ENCODE measurements at regions not wholly inside any gene's neighbourhood (a gene's known extent, or its start where the extent isn't known, plus 50 kb on each side); places are given as distances from the start of the nearest gene placed in this dataset.

DNA sequence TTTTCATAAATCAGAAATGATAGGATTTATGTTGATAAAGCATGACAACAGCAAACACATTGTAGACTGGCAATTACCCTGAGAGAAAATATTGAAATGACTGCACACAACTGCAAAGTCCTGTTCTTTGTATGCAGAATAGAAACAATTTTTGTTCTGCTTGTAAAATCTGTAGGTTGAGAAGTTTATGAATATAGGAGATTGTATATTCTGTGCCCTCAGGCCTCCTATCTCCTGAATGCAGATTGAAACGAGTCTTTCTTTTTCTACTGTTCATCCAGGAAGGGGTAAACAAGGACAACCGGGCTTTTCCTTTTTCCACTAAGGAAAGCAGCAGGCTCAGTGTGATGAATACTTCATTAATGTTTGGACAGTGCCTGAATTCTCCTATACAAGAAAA lies 95.0 kb upstream of the HAPLN1 start:
- TF ChIP-seq POLR2A (IDR thresholded peaks at IDR 0.05): no peak
- TF ChIP-seq, protein P1, sequence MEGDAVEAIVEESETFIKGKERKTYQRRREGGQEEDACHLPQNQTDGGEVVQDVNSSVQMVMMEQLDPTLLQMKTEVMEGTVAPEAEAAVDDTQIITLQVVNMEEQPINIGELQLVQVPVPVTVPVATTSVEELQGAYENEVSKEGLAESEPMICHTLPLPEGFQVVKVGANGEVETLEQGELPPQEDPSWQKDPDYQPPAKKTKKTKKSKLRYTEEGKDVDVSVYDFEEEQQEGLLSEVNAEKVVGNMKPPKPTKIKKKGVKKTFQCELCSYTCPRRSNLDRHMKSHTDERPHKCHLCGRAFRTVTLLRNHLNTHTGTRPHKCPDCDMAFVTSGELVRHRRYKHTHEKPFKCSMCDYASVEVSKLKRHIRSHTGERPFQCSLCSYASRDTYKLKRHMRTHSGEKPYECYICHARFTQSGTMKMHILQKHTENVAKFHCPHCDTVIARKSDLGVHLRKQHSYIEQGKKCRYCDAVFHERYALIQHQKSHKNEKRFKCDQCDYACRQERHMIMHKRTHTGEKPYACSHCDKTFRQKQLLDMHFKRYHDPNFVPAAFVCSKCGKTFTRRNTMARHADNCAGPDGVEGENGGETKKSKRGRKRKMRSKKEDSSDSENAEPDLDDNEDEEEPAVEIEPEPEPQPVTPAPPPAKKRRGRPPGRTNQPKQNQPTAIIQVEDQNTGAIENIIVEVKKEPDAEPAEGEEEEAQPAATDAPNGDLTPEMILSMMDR (IDR thresholded peaks at IDR 0.05 in 8 of 11, conservative IDR thresholded peaks at IDR 0.05 in 3 of 11): no peak

All from spleen (tissue), 7 donors.